ENCODE measurements at regions not wholly inside any gene's neighbourhood (a gene's known extent, or its start where the extent isn't known, plus 50 kb on each side); places are given as distances from the start of the nearest gene placed in this dataset.

DNA sequence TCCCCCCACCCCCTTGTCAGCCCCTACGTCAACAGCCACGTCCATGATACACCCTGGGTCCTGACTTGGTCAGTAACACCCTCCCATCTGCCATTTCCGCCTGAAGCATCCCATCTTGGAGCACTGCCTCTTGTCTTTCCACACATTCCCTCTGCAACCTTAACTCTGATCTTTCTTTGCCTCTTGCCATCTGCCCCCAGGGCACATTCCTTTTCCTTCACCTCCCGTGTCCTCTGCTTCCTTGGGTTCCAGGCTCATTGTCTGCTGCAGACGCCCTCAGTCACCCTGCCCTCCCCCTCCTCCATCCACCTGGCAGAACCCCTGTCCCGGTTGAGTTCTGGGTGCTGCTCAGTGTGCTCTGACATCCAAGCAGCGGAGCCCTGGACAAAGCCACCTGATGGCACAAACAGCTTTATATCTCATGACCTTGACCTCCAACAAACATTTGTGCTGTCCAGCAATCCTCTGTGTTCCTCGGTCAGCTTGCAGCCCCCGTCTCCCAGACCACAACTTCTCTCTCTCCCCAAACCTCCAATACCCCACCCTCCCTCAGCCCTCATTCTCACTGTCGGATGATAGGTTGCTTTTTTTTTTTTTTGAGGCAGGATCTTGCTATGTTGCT, 97.7 kb upstream of the IER5L start:
- H3K9me3 ChIP-seq (ENCODE audit: control insufficient read depth in 2 of 2, low read length in 2 of 2) = no peaks in the 10 kb centered on the region
- no peak overlapping the region for H3K4me3 ChIP-seq (ENCODE audit: low read length in 2 of 2)
- peaks cover 0 to 4% of the 10 kb centered on the region in 2 donors for H3K27me3 ChIP-seq (ENCODE audit: control insufficient read depth in 2 of 2, insufficient read depth in 2 of 2, low read length in 2 of 2)
- H3K27ac ChIP-seq (ENCODE audit: low read depth in 2 of 2, low read length in 2 of 2) = no peak overlapping the region
- H3K36me3 ChIP-seq (ENCODE audit: control insufficient read depth in 2 of 2, insufficient read depth in 2 of 2, low read length in 2 of 2) = no peaks in the 10 kb centered on the region
- no peak overlapping the region for H3K9ac ChIP-seq (ENCODE audit: low read depth in 1 of 2, low read length in 2 of 2)
- H3K4me1 ChIP-seq (ENCODE audit: control insufficient read depth in 2 of 2, insufficient read depth in 2 of 2, low read length in 2 of 2) = no peaks in the 10 kb centered on the region

GRCh38 chr9:129273941-129274684, 96.1 kb upstream of the IER5L start:
- H3K9ac ChIP-seq (ENCODE audit: low read depth in 1 of 2, low read length in 2 of 2) = no peak overlapping the region
- no peak overlapping the region for H3K27ac ChIP-seq (ENCODE audit: low read depth in 2 of 2, low read length in 2 of 2)
- H3K4me1 ChIP-seq (ENCODE audit: control insufficient read depth in 2 of 2, insufficient read depth in 2 of 2, low read length in 2 of 2) = no peaks in the 10 kb centered on the region
- peaks cover 0 to 4% of the 10 kb centered on the region in 2 donors for H3K27me3 ChIP-seq (ENCODE audit: control insufficient read depth in 2 of 2, insufficient read depth in 2 of 2, low read length in 2 of 2)
- H3K36me3 ChIP-seq (ENCODE audit: control insufficient read depth in 2 of 2, insufficient read depth in 2 of 2, low read length in 2 of 2) = no peaks in the 10 kb centered on the region
- H3K9me3 ChIP-seq (ENCODE audit: control insufficient read depth in 2 of 2, low read length in 2 of 2) = no peaks in the 10 kb centered on the region
- H3K4me3 ChIP-seq (ENCODE audit: low read length in 2 of 2) = no peak overlapping the region

DNA sequence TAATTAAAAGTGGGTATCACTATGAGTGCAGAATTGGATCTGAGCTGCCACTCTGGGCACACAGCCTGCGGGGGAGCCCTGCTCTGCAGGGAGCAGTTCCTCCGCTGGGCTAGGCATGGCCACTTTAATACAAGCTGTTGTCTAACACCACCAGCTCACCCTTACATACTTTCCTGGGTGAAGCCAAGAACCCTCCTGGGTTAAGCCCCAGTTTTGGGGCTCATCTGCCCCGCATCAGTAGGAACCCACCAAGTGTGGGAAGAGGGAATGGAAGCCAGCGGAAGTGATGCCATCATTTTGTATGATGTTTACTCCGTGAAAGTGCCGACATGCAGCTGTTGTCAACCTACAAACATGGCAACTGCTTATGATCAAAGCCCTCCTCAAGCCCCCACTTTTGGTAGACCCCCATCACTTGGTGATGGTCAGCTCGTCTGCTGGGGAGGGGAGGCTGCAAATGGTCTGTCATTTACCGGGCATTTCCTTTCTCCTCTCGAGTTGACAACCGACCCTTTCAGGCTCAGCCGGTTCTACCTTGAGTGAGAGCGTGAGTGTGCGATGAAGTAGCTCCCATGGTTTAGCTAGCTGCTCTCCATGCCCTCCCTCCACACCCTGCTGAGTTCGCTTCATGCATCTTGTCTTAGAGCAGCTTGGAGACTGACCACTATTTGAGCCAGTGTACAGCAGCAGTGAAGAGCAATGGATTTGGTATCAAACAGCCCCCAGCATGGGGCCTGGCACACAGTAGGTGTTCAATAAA, 95.3 kb upstream of the IER5L start:
- H3K9me3 ChIP-seq (ENCODE audit: control insufficient read depth in 2 of 2, low read length in 2 of 2) = no peaks in the 10 kb centered on the region
- H3K27me3 ChIP-seq (ENCODE audit: control insufficient read depth in 2 of 2, insufficient read depth in 2 of 2, low read length in 2 of 2) = peaks cover 0 to 4% of the 10 kb centered on the region in 2 donors
- H3K27ac ChIP-seq (ENCODE audit: low read depth in 2 of 2, low read length in 2 of 2) = no peak overlapping the region
- H3K4me1 ChIP-seq (ENCODE audit: control insufficient read depth in 2 of 2, insufficient read depth in 2 of 2, low read length in 2 of 2) = no peaks in the 10 kb centered on the region
- H3K9ac ChIP-seq (ENCODE audit: low read depth in 1 of 2, low read length in 2 of 2) = no peak overlapping the region
- H3K4me3 ChIP-seq (ENCODE audit: low read length in 2 of 2) = no peak overlapping the region
- H3K36me3 ChIP-seq (ENCODE audit: control insufficient read depth in 2 of 2, insufficient read depth in 2 of 2, low read length in 2 of 2) = no peaks in the 10 kb centered on the region

DNA sequence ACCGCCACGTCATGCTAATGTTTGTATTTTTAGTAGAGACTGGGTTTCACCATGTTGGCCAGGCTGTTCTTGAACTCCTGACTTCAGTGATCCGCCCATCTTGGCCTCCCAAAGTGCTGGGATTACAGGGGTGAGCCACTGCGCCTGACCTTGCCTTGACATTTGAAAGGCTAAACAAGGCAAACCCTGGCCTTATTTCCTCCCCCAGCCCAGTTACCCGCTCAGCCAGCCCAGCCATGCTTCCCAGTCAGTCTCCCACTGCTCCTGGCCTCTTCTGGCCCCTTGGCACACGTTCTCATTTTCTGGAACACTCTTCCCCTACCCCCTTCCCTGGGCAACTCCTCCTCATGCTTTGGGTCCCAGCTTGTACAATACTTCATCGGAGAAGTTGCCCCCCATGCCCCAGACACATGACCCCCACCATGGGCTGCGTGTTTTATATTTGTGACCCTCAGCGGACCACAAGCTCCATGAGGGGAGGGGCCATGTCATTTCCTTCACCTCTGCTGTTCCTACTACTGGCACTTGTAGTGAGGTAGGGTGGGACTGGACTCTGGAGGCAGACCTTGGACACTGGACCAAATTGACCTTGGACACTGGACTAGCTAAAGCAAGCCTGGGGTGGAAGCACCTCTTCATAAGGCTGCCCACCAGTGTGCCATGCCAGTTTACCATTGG, 94.4 kb upstream of the IER5L start:
- Histone ChIP-seq H3K4me1 (ENCODE audit: control insufficient read depth in 2 of 2, insufficient read depth in 2 of 2, low read length in 2 of 2) (no peaks in the 10 kb centered on the region), H3K27ac (ENCODE audit: low read depth in 2 of 2, low read length in 2 of 2) (no peak overlapping the region), H3K27me3 (ENCODE audit: control insufficient read depth in 2 of 2, insufficient read depth in 2 of 2, low read length in 2 of 2) (peaks cover 0 to 4% of the 10 kb centered on the region in 2 donors), H3K4me3 (ENCODE audit: low read length in 2 of 2) (no peak overlapping the region), H3K9me3 (ENCODE audit: control insufficient read depth in 2 of 2, low read length in 2 of 2) (no peaks in the 10 kb centered on the region), H3K9ac (ENCODE audit: low read depth in 1 of 2, low read length in 2 of 2) (no peak overlapping the region), H3K36me3 (ENCODE audit: control insufficient read depth in 2 of 2, insufficient read depth in 2 of 2, low read length in 2 of 2) (no peaks in the 10 kb centered on the region)

GRCh38 chr9:129270903-129271431, 92.9 kb upstream of the IER5L start:
- Histone ChIP-seq H3K4me3 (ENCODE audit: low read length in 2 of 2) (peak overlapping the region in 1 of 2 donors; percentile 9), H3K27ac (ENCODE audit: low read depth in 2 of 2, low read length in 2 of 2) (peak overlapping the region in 1 of 2 donors; percentile 45), H3K27me3 (ENCODE audit: control insufficient read depth in 2 of 2, insufficient read depth in 2 of 2, low read length in 2 of 2) (peaks cover 0 to 4% of the 10 kb centered on the region in 2 donors), H3K9me3 (ENCODE audit: control insufficient read depth in 2 of 2, low read length in 2 of 2) (no peaks in the 10 kb centered on the region), H3K4me1 (ENCODE audit: control insufficient read depth in 2 of 2, insufficient read depth in 2 of 2, low read length in 2 of 2) (no peaks in the 10 kb centered on the region), H3K9ac (ENCODE audit: low read depth in 1 of 2, low read length in 2 of 2) (no peak overlapping the region), H3K36me3 (ENCODE audit: control insufficient read depth in 2 of 2, insufficient read depth in 2 of 2, low read length in 2 of 2) (no peaks in the 10 kb centered on the region)

DNA sequence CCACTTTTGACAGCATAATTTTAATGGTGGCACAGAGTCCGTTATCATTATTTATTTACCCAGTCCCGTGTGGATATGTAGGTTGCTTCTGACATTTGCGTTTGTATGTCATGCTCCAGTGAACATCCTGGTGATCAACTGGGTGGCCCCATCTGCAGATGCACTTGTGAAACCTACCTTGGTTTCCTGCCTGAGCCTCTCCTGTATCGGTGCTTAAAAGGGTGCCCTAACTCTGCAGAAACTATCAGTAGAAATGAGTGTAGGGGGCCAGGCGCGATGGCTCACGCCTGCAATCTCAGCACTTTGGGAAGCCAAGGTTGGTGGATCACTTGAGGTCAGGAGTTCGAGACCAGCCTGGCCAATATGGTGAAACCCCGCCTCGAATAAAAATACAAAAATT, 92.1 kb upstream of the IER5L start:
- Histone ChIP-seq H3K4me1 (ENCODE audit: control insufficient read depth in 2 of 2, insufficient read depth in 2 of 2, low read length in 2 of 2) (no peaks in the 10 kb centered on the region), H3K4me3 (ENCODE audit: low read length in 2 of 2) (no peak overlapping the region), H3K27ac (ENCODE audit: low read depth in 2 of 2, low read length in 2 of 2) (no peak overlapping the region), H3K9me3 (ENCODE audit: control insufficient read depth in 2 of 2, low read length in 2 of 2) (no peaks in the 10 kb centered on the region), H3K36me3 (ENCODE audit: control insufficient read depth in 2 of 2, insufficient read depth in 2 of 2, low read length in 2 of 2) (no peaks in the 10 kb centered on the region), H3K27me3 (ENCODE audit: control insufficient read depth in 2 of 2, insufficient read depth in 2 of 2, low read length in 2 of 2) (no peaks in the 10 kb centered on the region), H3K9ac (ENCODE audit: low read depth in 1 of 2, low read length in 2 of 2) (no peak overlapping the region)

GRCh38 chr9:129267141-129267540, 89.1 kb upstream of the IER5L start:
- H3K27me3 ChIP-seq (ENCODE audit: control insufficient read depth in 2 of 2, insufficient read depth in 2 of 2, low read length in 2 of 2) = no peaks in the 10 kb centered on the region
- H3K27ac ChIP-seq (ENCODE audit: low read depth in 2 of 2, low read length in 2 of 2) = no peak overlapping the region
- H3K9me3 ChIP-seq (ENCODE audit: control insufficient read depth in 2 of 2, low read length in 2 of 2) = no peaks in the 10 kb centered on the region

DNA sequence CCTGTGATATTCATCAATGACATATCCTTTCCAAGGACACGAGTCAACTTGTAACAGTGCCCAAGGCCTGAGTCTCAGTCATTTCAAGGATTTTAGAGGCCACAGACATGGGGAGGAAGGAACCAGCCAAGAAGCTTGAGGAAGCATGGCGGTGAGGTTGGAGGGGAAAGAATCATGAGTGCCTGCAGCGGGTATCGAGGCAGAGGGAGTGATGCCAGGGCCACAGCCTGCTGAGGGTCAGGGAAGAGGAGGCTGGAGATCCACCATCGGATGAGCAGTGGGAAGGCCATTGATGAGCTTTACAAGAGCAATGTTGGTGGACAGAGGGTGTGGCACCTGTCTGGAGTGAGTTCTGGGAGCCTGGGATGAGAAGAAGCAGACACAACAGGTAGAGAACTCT, 88.5 kb upstream of the IER5L start:
- H3K4me1 ChIP-seq (ENCODE audit: control insufficient read depth in 2 of 2, insufficient read depth in 2 of 2, low read length in 2 of 2) = no peaks in the 10 kb centered on the region
- H3K9me3 ChIP-seq (ENCODE audit: control insufficient read depth in 2 of 2, low read length in 2 of 2) = no peaks in the 10 kb centered on the region
- H3K4me3 ChIP-seq (ENCODE audit: low read length in 2 of 2) = no peak overlapping the region
- H3K27me3 ChIP-seq (ENCODE audit: control insufficient read depth in 2 of 2, insufficient read depth in 2 of 2, low read length in 2 of 2) = peaks cover 0 to 2% of the 10 kb centered on the region in 2 donors
- H3K9ac ChIP-seq (ENCODE audit: low read depth in 1 of 2, low read length in 2 of 2) = no peak overlapping the region
- no peaks in the 10 kb centered on the region for H3K36me3 ChIP-seq (ENCODE audit: control insufficient read depth in 2 of 2, insufficient read depth in 2 of 2, low read length in 2 of 2)
- no peak overlapping the region for H3K27ac ChIP-seq (ENCODE audit: low read depth in 2 of 2, low read length in 2 of 2)

More at GRCh38 chr9:129267141-129267540, 89.1 kb upstream of the IER5L start:
- Histone ChIP-seq H3K36me3 (ENCODE audit: control insufficient read depth in 2 of 2, insufficient read depth in 2 of 2, low read length in 2 of 2) (no peaks in the 10 kb centered on the region), H3K4me1 (ENCODE audit: control insufficient read depth in 2 of 2, insufficient read depth in 2 of 2, low read length in 2 of 2) (no peaks in the 10 kb centered on the region), H3K4me3 (ENCODE audit: low read length in 2 of 2) (no peak overlapping the region), H3K9ac (ENCODE audit: low read depth in 1 of 2, low read length in 2 of 2) (no peak overlapping the region)

DNA sequence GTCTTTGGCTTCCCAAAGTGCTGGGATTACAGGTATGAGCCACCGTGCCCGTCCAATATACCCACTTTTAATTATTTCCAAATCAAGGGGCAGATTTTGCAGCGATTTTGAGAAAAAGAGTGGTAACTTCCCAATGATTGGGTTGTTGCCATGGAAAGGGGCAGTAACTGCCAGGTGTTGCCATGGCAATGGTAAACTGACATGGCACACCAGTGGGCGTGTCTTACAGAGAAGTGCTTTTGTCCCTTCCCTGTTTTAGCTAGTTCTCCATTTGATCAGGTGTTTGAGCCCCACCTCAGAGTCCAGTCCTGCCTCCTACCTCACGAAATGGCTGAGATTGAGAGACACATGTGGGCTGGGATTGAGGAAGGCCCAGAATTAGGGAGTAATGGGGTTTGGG, 86.3 kb upstream of the IER5L start:
- Histone ChIP-seq H3K27me3 (ENCODE audit: control insufficient read depth in 2 of 2, insufficient read depth in 2 of 2, low read length in 2 of 2) (peaks cover 5 to 9% of the 10 kb centered on the region in 2 donors), H3K9me3 (ENCODE audit: control insufficient read depth in 2 of 2, low read length in 2 of 2) (no peaks in the 10 kb centered on the region), H3K9ac (ENCODE audit: low read depth in 1 of 2, low read length in 2 of 2) (no peak overlapping the region), H3K36me3 (ENCODE audit: control insufficient read depth in 2 of 2, insufficient read depth in 2 of 2, low read length in 2 of 2) (no peaks in the 10 kb centered on the region), H3K4me1 (ENCODE audit: control insufficient read depth in 2 of 2, insufficient read depth in 2 of 2, low read length in 2 of 2) (no peaks in the 10 kb centered on the region), H3K4me3 (ENCODE audit: low read length in 2 of 2) (no peak overlapping the region), H3K27ac (ENCODE audit: low read depth in 2 of 2, low read length in 2 of 2) (no peak overlapping the region)
